ENCODE measurements at regions not wholly inside any gene's neighbourhood (a gene's known extent, or its start where the extent isn't known, plus 50 kb on each side); places are given as distances from the start of the nearest gene placed in this dataset.

- intact Hi-C loops (cut with DNase I): loop anchor here (5.0 kb wide), 1 partner anchor 134 kb away; no protein-coding TSS in a partner anchor
- ATAC-seq (ENCODE audit: poor library complexity): no peak
- no peak for DNase-seq
These were observed 138.8 kb upstream of the UNC5B start for GRCh38 chr10:71073451-71074175.

GRCh38 chr10:71074176-71074755 is 138.1 kb upstream of the UNC5B start:
- intact Hi-C loops (cut with DNase I): loop anchor here (5.0 kb wide), 1 partner anchor 133 kb away; no protein-coding TSS in a partner anchor
- DNase-seq (no peak), ATAC-seq (ENCODE audit: poor library complexity) (no peak)

GRCh38 chr10:71075086-71075758 is 137.1 kb upstream of the UNC5B start:
- intact Hi-C loops (cut with DNase I): no loop called here
- ATAC-seq (ENCODE audit: poor library complexity) (peak; percentile 83), DNase-seq (peak; percentile 69)

GRCh38 chr10:71075759-71076472 is 136.5 kb upstream of the UNC5B start:
- intact Hi-C loops (cut with DNase I): no loop called here
- DNase-seq: no peak

DNA sequence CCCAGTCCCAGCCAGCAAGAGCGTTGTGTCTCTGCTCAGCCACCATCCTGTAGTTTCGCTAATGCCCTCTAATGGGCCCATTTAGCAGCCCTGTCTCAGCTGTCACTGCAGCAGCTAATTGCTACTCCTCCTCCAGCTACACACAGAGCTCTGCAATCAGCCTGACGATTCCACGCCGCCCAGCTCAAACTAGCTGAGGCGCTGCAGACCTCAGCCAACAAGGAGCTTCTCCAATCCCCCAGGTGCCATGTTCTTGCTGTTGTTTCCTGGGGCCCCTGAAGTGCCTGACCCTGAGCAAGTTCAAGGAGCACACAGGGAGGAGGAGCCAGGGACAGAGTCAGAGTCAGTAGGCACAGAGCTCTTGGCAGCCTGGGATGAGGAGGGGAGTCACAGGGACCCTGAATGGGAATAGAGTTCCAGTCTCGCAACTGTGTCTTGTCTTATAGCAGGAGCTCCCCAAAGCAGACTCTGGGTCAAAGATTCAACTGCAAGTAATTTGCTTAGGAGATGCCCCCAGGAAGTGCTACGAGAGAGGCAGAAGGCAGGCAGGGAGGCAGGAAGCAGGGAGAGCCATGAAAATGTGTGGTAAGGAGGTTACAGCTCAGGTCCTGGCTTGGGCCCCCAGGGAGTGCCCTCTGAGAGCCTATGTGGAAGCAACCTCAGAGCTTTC is 135.8 kb upstream of the UNC5B start:
- intact Hi-C loops (cut with DNase I): no loop called here
- DNase-seq (no peak), ATAC-seq (ENCODE audit: poor library complexity) (no peak)

More at GRCh38 chr10:71075759-71076472, 136.5 kb upstream of the UNC5B start:
- no peak for ATAC-seq (ENCODE audit: poor library complexity)

DNA sequence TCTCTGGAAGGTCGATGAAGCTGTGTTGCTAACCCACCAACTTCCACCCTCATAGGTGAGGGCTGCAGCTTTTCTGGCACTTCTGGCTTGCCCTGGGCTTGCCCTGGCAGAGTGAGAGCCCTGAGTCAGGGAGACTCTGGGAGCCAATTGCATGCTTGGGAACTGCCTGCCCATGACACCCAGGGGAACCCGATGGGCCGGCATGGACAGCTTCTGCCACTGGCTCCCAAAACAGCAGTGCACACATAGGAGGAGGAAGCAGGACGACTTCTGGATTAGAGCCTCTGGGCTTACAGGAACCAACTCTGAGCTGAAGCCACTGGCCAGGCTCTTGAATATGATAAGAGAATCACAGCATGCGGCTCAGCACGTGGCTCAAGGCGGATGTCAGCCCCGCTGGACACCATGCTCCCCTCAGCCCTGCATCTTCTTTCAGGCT is 135.2 kb upstream of the UNC5B start:
- no peak for DNase-seq
- intact Hi-C loops (cut with DNase I): no loop called here

GRCh38 chr10:71077796-71078453 is 134.4 kb upstream of the UNC5B start:
- intact Hi-C loops (cut with DNase I): no loop called here
- DNase-seq (no peak), ATAC-seq (ENCODE audit: poor library complexity) (no peak)

More for the DNA sequence above, 135.2 kb upstream of the UNC5B start:
- ATAC-seq (ENCODE audit: poor library complexity): peak; percentile 14

GRCh38 chr10:71078454-71079145 is 133.8 kb upstream of the UNC5B start:
- ATAC-seq (ENCODE audit: poor library complexity) (no peak), DNase-seq (peak; percentile 22)
- intact Hi-C loops (cut with DNase I): no loop called here

GRCh38 chr10:71079761-71080380 is 132.5 kb upstream of the UNC5B start:
- ATAC-seq (ENCODE audit: poor library complexity): no peak
- intact Hi-C loops (cut with DNase I): no loop called here
- no peak for DNase-seq

GRCh38 chr10:71080381-71081228 is 131.8 kb upstream of the UNC5B start:
- peak; percentile 22 for DNase-seq
- ATAC-seq (ENCODE audit: poor library complexity): no peak
- intact Hi-C loops (cut with DNase I): no loop called here

DNA sequence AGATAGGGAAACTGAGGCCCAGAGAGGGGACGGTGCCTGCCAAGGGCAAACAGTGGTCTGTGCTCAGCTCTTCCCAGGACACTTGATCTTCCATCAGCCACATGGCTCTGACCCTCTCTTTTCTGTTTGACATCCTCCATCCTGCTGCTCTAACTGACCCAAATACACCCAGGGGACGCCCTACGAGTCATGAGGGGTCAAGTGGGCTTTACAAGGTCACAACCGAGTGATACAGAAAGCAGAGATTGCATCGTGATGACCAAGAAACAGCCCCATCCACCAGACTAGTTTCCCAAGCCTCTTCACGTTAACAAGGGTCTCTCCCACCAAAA is 131.2 kb upstream of the UNC5B start:
- intact Hi-C loops (cut with DNase I): no loop called here
- DNase-seq: no peak
- ATAC-seq (ENCODE audit: poor library complexity): no peak

GRCh38 chr10:71081912-71082311 is 130.5 kb upstream of the UNC5B start:
- no peak for DNase-seq
- no peak for ATAC-seq (ENCODE audit: poor library complexity)
- intact Hi-C loops (cut with DNase I): no loop called here

DNA sequence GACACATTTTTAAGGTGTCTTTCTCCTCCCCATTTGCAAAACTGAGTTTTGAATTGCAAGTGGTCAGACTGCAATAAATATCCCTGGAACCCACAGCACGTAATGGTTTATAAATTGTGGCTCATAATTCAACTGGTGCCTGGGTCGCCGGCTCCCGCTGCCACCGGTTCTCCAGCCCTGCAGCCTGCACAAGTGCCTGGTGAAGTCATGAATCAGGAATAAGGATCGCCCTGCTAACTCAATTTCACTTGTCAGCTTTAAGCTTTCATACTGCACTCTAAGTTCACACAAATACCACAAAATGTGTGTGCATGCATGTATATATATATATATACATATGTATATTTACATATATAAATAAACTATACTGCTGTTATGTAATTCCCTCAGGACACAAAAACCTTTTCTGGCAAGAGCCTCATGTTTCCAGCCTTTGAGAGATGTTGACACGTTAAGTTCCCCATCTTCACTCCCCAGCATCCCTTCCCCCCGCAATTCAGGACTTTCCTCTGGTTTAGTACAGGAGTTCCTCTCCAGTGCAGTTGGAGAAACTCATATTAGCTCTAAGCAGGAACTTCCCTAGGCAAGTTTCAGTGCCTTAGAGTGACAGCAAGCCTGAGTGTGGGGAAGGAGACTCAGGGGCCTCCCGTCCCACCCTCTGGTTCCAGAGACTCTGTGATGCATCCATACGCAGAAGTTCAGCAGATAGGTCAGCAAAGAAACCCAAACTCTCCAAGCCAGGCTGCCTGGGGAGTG is 129.2 kb upstream of the UNC5B start:
- DNase-seq (no peak), ATAC-seq (ENCODE audit: poor library complexity) (no peak)
- intact Hi-C loops (cut with DNase I): no loop called here

GRCh38 chr10:71083716-71083975 is 128.7 kb upstream of the UNC5B start:
- no peak for DNase-seq
- intact Hi-C loops (cut with DNase I): no loop called here
- no peak for ATAC-seq (ENCODE audit: poor library complexity)

GRCh38 chr10:71084061-71084817 is 128.1 kb upstream of the UNC5B start:
- ATAC-seq (ENCODE audit: poor library complexity) (no peak), DNase-seq (no peak)
- intact Hi-C loops (cut with DNase I): no loop called here

GRCh38 chr10:71084818-71085126 is 127.6 kb upstream of the UNC5B start:
- ATAC-seq (ENCODE audit: poor library complexity): no peak
- intact Hi-C loops (cut with DNase I): no loop called here
- DNase-seq: no peak

All from Right ventricle myocardium superior (tissue), 1 donor.